Stimulated activated CD8-positive, alpha-beta memory T cell treated with anti-CD3 and anti-CD28 coated beads, Interleukin-7, amount 100 ng/mL, for 4 hours (primary cell): ENCODE measurements at regions not wholly inside any gene's neighbourhood (a gene's known extent, or its start where the extent isn't known, plus 50 kb on each side); places are given as distances from the start of the nearest gene placed in this dataset.

Experiments used
- DNase-seq, 2 donors: peaks; one replicate each; pipeline ENCODE4 v3.0.0-alpha.2; 2020; ENCODE audit warnings: low read depth in 2 of 2

GRCh38 chr19:32101206-32101605 is 244.2 kb upstream of the ZNF507 start:
- no peak for DNase-seq

GRCh38 chr19:32103541-32103940 is 241.9 kb upstream of the ZNF507 start:
- no peak for DNase-seq

GRCh38 chr19:32104153-32104849 is 241.1 kb upstream of the ZNF507 start:
- no peak for DNase-seq

GRCh38 chr19:32104850-32105235 is 240.6 kb upstream of the ZNF507 start:
- DNase-seq: no peak

- DNase-seq: no peak
Observed at GRCh38 chr19:32105527-32106310, 239.7 kb upstream of the ZNF507 start.

- DNase-seq: no peak
Observed at GRCh38 chr19:32122258-32122657, 223.2 kb upstream of the ZNF507 start.

- no peak for DNase-seq
Observed at GRCh38 chr19:32123355-32123940, 222.0 kb upstream of the ZNF507 start.

GRCh38 chr19:32124585-32124984 is 220.8 kb upstream of the ZNF507 start:
- DNase-seq: no peak

- DNase-seq: no peak
Observed at GRCh38 chr19:32129141-32129540, 216.3 kb upstream of the ZNF507 start.

- DNase-seq: no peak
Observed at GRCh38 chr19:32130332-32130731, 215.1 kb upstream of the ZNF507 start.

- no peak for DNase-seq
Observed at GRCh38 chr19:32131005-32131404, 214.4 kb upstream of the ZNF507 start.

GRCh38 chr19:32138416-32138815 is 207.0 kb upstream of the ZNF507 start:
- no peak for DNase-seq

- DNase-seq: no peak
Observed at GRCh38 chr19:32141840-32142511, 203.4 kb upstream of the ZNF507 start.

GRCh38 chr19:32146664-32147063 is 198.7 kb upstream of the ZNF507 start:
- DNase-seq: no peak

GRCh38 chr19:32150605-32151004 is 194.8 kb upstream of the ZNF507 start:
- DNase-seq: no peak

- no peak for DNase-seq
Observed at GRCh38 chr19:32154418-32154817, 191.0 kb upstream of the ZNF507 start.

GRCh38 chr19:32164384-32164992 is 180.9 kb upstream of the ZNF507 start:
- no peak for DNase-seq

GRCh38 chr19:32165141-32165540 is 180.3 kb upstream of the ZNF507 start:
- no peak for DNase-seq

- DNase-seq: no peak
Observed at GRCh38 chr19:32165750-32166149, 179.7 kb upstream of the ZNF507 start.

GRCh38 chr19:32166238-32166637 is 179.2 kb upstream of the ZNF507 start:
- no peak for DNase-seq

- no peak for DNase-seq
Observed at GRCh38 chr19:32168111-32168510, 177.3 kb upstream of the ZNF507 start.

- DNase-seq: no peak
Observed at GRCh38 chr19:32168606-32169005, 176.8 kb upstream of the ZNF507 start.
